ENCODE measurements at regions not wholly inside any gene's neighbourhood (a gene's known extent, or its start where the extent isn't known, plus 50 kb on each side); places are given as distances from the start of the nearest gene placed in this dataset.

DNA sequence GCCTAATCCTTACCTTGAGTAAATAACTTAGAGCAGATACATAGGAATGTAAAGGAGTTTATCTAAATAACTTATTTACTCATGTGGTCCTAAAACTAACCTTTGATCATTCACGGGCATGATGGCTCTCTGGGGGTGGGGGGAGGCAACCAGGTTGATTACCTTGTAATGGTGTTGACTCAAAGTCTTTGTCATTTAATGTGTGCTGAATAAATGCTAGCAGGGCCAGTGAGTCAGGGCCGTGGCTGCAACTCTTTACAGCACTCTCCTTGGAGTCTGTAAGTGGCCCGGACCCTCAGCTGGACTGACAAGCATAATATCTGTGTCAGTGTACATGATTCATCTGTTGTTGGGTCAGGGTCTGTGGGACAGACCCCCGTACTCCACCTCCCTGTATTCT, 203.0 kb downstream of the EPM2A start:
- CTCF ChIA-PET, result no interaction called here
- no peaks in the 10 kb centered on the region for H3K9me3 Mint-ChIP-seq (ENCODE audit: low read depth)
- no peaks in the 10 kb centered on the region for H3K36me3 Mint-ChIP-seq
- ATAC-seq, result no peak
- H3K27ac Mint-ChIP-seq, result no peak overlapping the region
- H3K4me1 Mint-ChIP-seq, result no peaks in the 10 kb centered on the region
- peaks cover 2% of the 10 kb centered on the region for H3K27me3 Mint-ChIP-seq
- H3K4me3 Mint-ChIP-seq, result no peak overlapping the region
- DNase-seq, result no peak

DNA sequence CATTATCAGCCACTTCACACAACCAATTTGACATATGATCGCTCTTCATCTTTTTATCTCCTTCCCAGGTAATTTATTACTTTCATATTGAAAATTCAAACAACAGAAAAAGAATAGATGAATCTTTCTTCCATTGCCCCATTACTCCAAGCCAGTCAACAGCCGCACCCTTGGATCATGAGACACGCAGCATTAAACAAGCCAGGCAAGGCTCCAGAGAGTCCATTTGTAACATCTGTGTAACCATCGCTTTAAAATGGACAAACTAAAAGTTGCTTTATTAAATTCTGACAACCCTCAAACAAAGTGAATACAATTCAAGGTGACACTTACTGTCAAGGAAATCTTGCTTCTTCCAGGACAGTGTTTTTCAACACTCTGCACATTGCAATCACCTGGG, 200.3 kb downstream of the EPM2A start:
- Mint-ChIP-seq H3K9me3 (ENCODE audit: low read depth) (no peaks in the 10 kb centered on the region), H3K4me1 (no peaks in the 10 kb centered on the region), H3K36me3 (no peaks in the 10 kb centered on the region), H3K27ac (no peak overlapping the region), H3K27me3 (no peaks in the 10 kb centered on the region), H3K4me3 (no peak overlapping the region)
- CTCF ChIA-PET, result no interaction called here
- ATAC-seq, result no peak
- no peak for DNase-seq

DNA sequence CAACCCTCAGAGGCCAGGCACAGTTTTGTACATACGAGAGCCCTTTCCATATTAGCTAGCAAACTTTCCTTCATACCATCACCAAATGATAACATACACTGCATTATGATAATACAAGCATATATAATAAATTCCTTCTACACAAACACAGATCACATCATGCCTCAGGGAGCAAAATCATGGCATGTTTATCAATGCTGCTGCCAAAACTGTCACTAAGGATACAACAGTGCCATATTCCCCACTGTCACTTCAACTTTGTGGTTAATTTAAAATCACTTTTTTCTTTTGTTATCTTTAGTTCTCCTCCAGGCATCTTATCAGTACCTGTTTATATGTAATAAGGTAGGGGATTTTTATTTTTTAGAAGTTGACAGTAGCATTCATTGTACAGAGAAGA, 196.3 kb downstream of the EPM2A start:
- H3K27ac Mint-ChIP-seq, result no peak overlapping the region
- CTCF ChIA-PET, result no interaction called here
- no peak overlapping the region for H3K4me3 Mint-ChIP-seq

DNA sequence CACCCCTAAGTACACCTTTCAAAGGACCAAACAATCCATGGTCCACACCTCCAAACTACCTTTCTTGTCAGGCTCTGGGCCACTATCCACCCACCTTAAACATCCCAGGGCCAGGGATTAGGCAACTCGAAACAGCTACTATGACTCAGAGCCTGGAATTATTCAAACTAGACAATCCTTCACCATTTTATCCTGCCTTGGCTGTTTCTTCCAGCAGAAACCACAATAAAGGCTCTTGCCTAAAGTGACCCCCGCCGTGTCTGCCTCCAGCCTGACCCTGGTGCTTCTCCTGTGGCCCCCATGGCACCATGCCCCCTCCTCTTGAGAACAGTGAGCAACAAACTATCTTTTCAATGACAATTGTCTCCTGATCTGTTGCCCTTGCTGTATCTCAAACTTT, 195.5 kb downstream of the EPM2A start:
- H3K4me3 Mint-ChIP-seq, result no peak overlapping the region
- CTCF ChIA-PET, result no interaction called here

More for the DNA sequence above, 196.3 kb downstream of the EPM2A start:
- Mint-ChIP-seq H3K9me3 (ENCODE audit: low read depth) (no peaks in the 10 kb centered on the region), H3K36me3 (no peaks in the 10 kb centered on the region), H3K27me3 (no peaks in the 10 kb centered on the region), H3K4me1 (no peaks in the 10 kb centered on the region)
- ATAC-seq (no peak), DNase-seq (no peak)

DNA sequence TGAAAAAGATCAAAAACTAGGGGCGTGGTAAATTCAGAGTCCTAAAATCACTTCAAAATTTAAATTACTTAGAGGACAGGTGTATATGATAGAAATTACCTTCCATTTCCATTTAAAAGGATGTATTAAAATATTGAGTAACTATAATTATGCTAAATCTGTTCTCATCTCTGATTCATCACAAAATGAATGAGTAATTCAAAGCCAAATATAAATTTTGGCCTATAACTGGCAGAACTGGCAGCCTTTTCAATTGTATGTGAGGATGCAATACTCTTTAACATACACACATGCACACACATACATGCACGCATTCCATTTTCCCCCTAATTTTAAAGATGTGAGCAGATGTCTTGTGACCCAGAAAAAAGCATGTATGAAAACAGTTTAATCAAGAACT, 194.6 kb downstream of the EPM2A start:
- no peak for DNase-seq
- no peak overlapping the region for H3K27ac Mint-ChIP-seq
- ATAC-seq, result no peak
- H3K9me3 Mint-ChIP-seq (ENCODE audit: low read depth), result no peaks in the 10 kb centered on the region
- H3K36me3 Mint-ChIP-seq, result no peaks in the 10 kb centered on the region
- no peaks in the 10 kb centered on the region for H3K27me3 Mint-ChIP-seq
- no peak overlapping the region for H3K4me3 Mint-ChIP-seq
- H3K4me1 Mint-ChIP-seq, result no peaks in the 10 kb centered on the region
- CTCF ChIA-PET, result no interaction called here

More for the DNA sequence above, 195.5 kb downstream of the EPM2A start:
- H3K36me3 Mint-ChIP-seq, result no peaks in the 10 kb centered on the region
- DNase-seq, result no peak
- no peaks in the 10 kb centered on the region for H3K9me3 Mint-ChIP-seq (ENCODE audit: low read depth)
- H3K4me1 Mint-ChIP-seq, result no peaks in the 10 kb centered on the region
- H3K27ac Mint-ChIP-seq, result no peak overlapping the region
- H3K27me3 Mint-ChIP-seq, result no peaks in the 10 kb centered on the region
- ATAC-seq, result no peak

DNA sequence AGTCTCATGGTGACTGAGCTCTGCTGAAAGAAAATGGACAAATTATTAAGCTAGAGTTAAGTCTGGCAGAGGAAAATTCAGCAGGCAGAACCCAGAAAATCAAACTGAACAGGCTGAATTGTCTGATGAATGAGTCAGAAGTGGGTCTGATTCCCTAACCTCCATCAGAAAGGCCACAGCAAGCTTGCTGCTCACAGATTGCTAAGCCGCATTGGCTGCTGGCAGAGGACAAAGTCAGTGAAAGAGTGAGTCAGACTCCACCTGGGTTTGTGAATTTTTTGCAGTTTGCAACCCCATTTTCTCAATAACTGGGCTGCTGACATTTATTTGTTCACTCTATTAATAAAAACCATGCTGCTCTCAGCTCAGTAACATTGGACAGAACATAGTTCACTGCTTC, 191.3 kb downstream of the EPM2A start:
- CTCF ChIA-PET, result no interaction called here
- no peaks in the 10 kb centered on the region for H3K27me3 Mint-ChIP-seq
- no peak overlapping the region for H3K4me3 Mint-ChIP-seq
- DNase-seq (no peak), ATAC-seq (no peak)
- no peak overlapping the region for H3K27ac Mint-ChIP-seq
- no peaks in the 10 kb centered on the region for H3K9me3 Mint-ChIP-seq (ENCODE audit: low read depth)
- H3K4me1 Mint-ChIP-seq, result no peaks in the 10 kb centered on the region
- no peaks in the 10 kb centered on the region for H3K36me3 Mint-ChIP-seq

DNA sequence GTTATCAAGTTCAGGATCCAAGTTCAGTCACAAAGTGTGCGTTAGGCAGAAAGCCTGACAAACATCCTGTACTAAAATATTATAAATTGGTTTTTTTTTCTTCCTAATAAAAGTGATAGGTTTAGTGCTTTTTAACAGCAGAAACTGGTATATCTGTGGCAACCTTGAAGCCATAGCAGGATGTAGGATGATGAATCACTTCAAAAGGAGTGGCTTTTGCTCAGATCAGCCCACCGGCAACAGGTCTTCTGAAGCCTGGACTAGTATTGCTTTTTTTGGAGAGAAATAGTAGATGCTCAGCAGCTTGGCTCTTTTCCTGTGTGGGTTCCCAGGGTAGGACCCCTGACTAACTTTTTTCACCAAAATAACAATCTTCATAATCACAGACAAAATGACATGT, 190.8 kb downstream of the EPM2A start:
- no peak for DNase-seq
- Mint-ChIP-seq H3K9me3 (ENCODE audit: low read depth) (no peaks in the 10 kb centered on the region), H3K36me3 (no peaks in the 10 kb centered on the region), H3K4me1 (no peaks in the 10 kb centered on the region), H3K27ac (no peak overlapping the region), H3K4me3 (no peak overlapping the region), H3K27me3 (no peaks in the 10 kb centered on the region)
- CTCF ChIA-PET, result no interaction called here
- no peak for ATAC-seq

DNA sequence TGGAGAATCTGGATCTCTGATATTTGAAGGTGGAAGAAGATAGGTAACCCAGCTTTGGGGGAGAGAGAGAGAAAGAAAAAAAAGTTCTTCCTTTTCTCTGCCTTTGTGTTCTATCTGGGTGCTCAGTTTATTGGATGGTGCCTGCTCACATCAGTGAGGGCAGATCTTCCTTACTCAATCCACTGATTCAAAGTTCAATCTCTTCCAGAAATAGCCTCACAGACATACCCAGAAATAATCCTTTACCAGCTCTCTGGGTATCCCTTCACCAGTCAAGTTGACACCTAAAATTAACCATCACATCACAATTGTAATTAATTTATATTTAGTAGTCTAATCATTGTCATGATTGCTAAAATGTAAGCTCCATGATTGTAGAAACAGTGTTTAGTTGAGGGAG, 189.1 kb downstream of the EPM2A start:
- ATAC-seq (no peak), DNase-seq (no peak)
- H3K4me3 Mint-ChIP-seq, result no peak overlapping the region
- CTCF ChIA-PET, result no interaction called here
- no peaks in the 10 kb centered on the region for H3K27me3 Mint-ChIP-seq
- H3K36me3 Mint-ChIP-seq, result no peaks in the 10 kb centered on the region
- no peak overlapping the region for H3K27ac Mint-ChIP-seq
- no peaks in the 10 kb centered on the region for H3K9me3 Mint-ChIP-seq (ENCODE audit: low read depth)
- no peaks in the 10 kb centered on the region for H3K4me1 Mint-ChIP-seq

DNA sequence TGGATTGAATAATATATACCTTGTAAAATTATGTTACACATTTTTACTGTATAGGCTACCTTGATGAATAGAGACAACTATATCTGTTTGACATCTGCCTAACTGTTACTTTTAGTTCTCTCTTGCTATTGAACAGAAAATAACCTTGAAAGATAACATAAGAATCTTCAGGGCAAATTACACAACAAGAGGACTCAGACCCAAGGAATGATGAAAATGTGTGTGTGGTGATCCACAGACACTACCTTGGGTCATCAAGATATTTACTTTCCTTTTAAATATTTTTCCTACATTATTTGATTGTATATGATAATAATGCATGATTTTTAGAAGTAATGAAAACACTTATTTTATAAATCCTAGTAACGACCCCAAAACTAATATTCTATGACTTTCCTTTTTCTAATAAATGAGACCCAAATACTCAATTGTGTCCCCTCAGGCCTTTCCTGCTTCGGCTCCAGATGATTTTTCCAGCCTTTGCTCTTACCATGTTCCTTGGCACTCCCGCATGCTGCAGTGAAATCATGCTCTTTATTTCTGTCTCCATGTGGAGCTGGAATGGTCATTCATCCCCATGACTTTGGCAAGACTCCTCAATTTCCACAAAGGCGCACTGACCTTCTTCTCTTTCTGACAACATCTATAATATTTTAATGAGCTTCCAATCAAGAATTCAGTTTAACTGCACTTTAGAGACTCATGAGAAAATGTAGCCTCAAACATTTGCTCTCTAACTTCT, 187.6 kb downstream of the EPM2A start:
- H3K4me3 Mint-ChIP-seq, result no peak overlapping the region
- no peak overlapping the region for H3K27ac Mint-ChIP-seq
- ATAC-seq, result no peak
- CTCF ChIA-PET, result no interaction called here
- H3K36me3 Mint-ChIP-seq, result no peaks in the 10 kb centered on the region
- DNase-seq, result no peak
- H3K27me3 Mint-ChIP-seq, result no peaks in the 10 kb centered on the region
- H3K9me3 Mint-ChIP-seq (ENCODE audit: low read depth), result no peaks in the 10 kb centered on the region
- H3K4me1 Mint-ChIP-seq, result no peaks in the 10 kb centered on the region

DNA sequence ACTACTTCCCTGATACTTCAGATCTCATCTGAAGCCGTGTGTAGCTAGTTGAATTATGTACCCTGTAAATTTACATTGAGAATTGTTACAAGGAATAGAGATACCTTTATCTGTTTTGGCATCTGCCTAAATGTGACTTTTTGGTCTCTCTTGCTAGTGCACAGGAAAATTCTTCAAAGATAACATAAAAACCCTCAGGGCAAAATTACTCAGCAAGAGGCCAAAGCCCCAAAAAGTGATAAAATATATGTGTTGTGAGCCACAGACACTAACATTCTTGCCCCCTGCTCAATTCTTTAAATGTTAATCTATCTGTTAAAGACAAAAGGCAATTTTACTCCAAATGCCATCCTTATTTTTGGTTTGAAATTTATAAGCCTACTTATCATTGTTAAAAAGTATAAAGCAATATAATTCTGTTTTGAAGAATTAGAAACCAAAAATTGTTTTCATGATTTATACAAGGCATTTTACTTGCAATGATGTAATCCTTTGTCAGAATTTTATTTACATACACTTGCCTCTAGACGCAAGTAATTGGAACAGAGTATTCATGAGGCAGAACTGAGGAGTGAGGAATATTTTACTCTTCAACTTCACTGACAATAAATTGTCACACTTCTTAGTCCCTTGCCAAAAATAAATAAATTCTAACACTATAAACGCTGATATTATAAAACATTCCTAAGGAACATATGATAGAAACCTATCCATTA, 186.2 kb downstream of the EPM2A start:
- no peaks in the 10 kb centered on the region for H3K36me3 Mint-ChIP-seq
- H3K27ac Mint-ChIP-seq, result no peak overlapping the region
- CTCF ChIA-PET, result no interaction called here
- H3K27me3 Mint-ChIP-seq, result peaks cover 3% of the 10 kb centered on the region
- no peak for DNase-seq
- ATAC-seq, result no peak
- no peaks in the 10 kb centered on the region for H3K4me1 Mint-ChIP-seq
- H3K9me3 Mint-ChIP-seq (ENCODE audit: low read depth), result no peaks in the 10 kb centered on the region
- H3K4me3 Mint-ChIP-seq, result no peak overlapping the region

DNA sequence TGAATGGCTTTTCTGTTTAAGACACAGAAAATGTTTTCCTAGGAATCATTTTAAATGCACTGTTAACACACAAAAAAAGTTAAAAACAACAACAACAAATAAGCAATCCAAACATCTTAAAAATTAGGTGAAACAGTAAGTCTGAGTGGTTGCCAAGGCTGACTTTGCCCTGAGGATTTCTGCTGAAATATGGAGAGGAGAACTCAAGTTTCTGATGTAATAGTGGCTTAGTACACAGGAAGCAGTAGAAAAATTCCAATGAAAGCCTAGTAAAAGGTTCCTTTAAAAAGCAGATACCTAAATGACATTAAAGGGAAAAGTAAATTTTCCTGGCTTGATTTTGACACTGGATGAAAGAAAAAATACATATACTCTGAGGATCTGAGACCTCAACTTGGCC, 184.2 kb downstream of the EPM2A start:
- no peak for DNase-seq
- H3K36me3 Mint-ChIP-seq, result no peaks in the 10 kb centered on the region
- H3K9me3 Mint-ChIP-seq (ENCODE audit: low read depth), result no peaks in the 10 kb centered on the region
- H3K27ac Mint-ChIP-seq, result no peak overlapping the region
- H3K4me3 Mint-ChIP-seq, result no peak overlapping the region
- CTCF ChIA-PET, result no interaction called here
- no peaks in the 10 kb centered on the region for H3K4me1 Mint-ChIP-seq
- H3K27me3 Mint-ChIP-seq, result peaks cover 3% of the 10 kb centered on the region
- no peak for ATAC-seq

DNA sequence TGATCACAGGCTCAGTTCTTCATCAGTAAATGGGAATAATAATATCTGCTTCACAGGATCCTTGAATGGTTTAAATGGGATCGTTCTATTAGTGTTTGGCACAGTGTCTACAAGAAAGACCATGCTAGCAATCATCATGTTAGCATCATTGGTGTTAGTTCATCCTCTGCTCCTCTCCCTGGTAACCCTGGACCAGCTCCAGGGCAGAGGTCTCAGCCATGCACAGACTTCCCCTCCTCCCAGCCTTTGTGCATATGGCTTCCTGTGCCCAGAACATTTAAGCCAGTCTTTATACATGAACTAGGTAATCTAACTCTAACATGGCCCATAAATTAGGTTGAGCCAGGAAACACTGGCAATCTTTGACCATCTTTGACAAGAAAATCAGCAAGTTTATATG, 180.2 kb downstream of the EPM2A start:
- H3K4me3 Mint-ChIP-seq, result no peak overlapping the region

DNA sequence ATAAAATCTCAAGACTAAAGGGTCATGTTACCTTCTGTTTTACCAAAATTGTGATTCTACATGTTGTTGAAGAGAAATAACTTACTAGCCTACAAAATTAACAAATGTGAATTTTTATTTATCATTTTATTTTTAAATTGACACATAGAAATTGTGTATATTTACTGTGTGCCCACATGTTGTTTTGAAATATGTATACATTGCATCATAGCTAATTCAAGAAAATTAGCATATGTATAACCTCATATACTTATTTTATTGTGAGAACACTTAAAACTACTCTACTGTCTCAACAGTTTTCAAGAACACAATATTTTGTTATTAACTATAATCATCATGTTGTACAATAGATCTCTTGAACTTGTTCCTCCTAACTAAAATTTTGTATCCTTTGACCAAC, 177.8 kb downstream of the EPM2A start:
- CTCF ChIA-PET, result no interaction called here
- Mint-ChIP-seq H3K27ac (no peak overlapping the region), H3K36me3 (no peaks in the 10 kb centered on the region), H3K9me3 (ENCODE audit: low read depth) (no peaks in the 10 kb centered on the region), H3K4me3 (no peak overlapping the region), H3K4me1 (no peaks in the 10 kb centered on the region), H3K27me3 (peaks cover 3% of the 10 kb centered on the region)
- ATAC-seq (no peak), DNase-seq (no peak)

More for the DNA sequence above, 180.2 kb downstream of the EPM2A start:
- CTCF ChIA-PET, result no interaction called here
- Mint-ChIP-seq H3K9me3 (ENCODE audit: low read depth) (no peaks in the 10 kb centered on the region), H3K4me1 (no peaks in the 10 kb centered on the region), H3K27ac (no peak overlapping the region), H3K36me3 (no peaks in the 10 kb centered on the region), H3K27me3 (peaks cover 3% of the 10 kb centered on the region)
- DNase-seq, result no peak
- ATAC-seq, result no peak

DNA sequence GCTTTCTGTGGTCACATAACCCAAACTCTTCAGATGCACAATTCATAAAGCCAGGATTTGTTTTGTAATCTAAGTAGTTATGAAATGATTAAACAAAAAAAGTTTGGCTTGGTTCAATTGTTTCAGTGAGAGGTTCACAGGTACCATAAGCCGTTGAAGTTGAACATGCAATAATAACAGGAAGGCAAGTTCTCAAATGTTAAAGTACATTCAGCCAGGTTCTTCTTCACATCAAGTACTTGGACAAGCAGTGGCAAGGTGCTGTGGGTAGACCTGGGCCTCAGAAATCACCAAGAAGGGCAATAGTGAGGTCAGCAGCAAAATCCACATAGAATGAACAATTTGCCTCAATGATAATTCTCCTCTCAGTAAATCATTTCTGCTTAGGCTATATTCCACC, 175.5 kb downstream of the EPM2A start:
- no peaks in the 10 kb centered on the region for H3K36me3 Mint-ChIP-seq
- H3K4me1 Mint-ChIP-seq, result no peaks in the 10 kb centered on the region
- no peak for DNase-seq
- no peak overlapping the region for H3K4me3 Mint-ChIP-seq
- ATAC-seq, result no peak
- no peaks in the 10 kb centered on the region for H3K27me3 Mint-ChIP-seq
- no peak overlapping the region for H3K27ac Mint-ChIP-seq
- CTCF ChIA-PET, result no interaction called here
- H3K9me3 Mint-ChIP-seq (ENCODE audit: low read depth), result no peaks in the 10 kb centered on the region
